Gastrocnemius medialis (tissue), 4 donors: ENCODE measurements at regions not wholly inside any gene's neighbourhood (a gene's known extent, or its start where the extent isn't known, plus 50 kb on each side); places are given as distances from the start of the nearest gene placed in this dataset.

Experiments used
- ATAC-seq, 2 donors: fragments of 150-250 bp; one replicate each; pipeline ENCODE4 v1.9.1; 2016
- DNase-seq, 2 donors: peaks; one replicate each; pipeline ENCODE4 v3.0.0-alpha.2; 2019
- H3K27ac ChIP-seq, 4 donors: fragments of 200-600 bp; sonication (generic); 1 replicate in 1 of 4; 2 replicates in 3 of 4; pipeline ENCODE4 v1.5.1; 2016 to 2018; ENCODE audit warnings: mild to moderate bottlenecking in 2 of 4, moderate library complexity in 1 of 4
- H3K27me3 ChIP-seq, 3 donors: fragments of 200-600 bp; sonication (generic) in 2 of 3; 1 replicate in 1 of 3; 2 replicates in 2 of 3; pipeline versions ENCODE4 v1.5.1 to v1.6.0; 2016 to 2019; ENCODE audit warnings: mild to moderate bottlenecking in 1 of 3, moderate library complexity in 1 of 3
- H3K36me3 ChIP-seq, 2 donors: fragments of 200-600 bp; sonication (generic) in 1 of 2; one replicate each; pipeline ENCODE4 v1.5.1; 2017 to 2018
- H3K4me1 ChIP-seq, 2 donors: fragments of 200-600 bp; sonication (generic) in 1 of 2; one replicate each; pipeline ENCODE4 v1.5.1; 2016 to 2017; ENCODE audit warnings: mild to moderate bottlenecking in 2 of 2
- H3K4me3 ChIP-seq, 4 donors: fragments of 200-600 bp; sonication (generic) in 3 of 4; 1 replicate in 1 of 4; 2 replicates in 3 of 4; pipeline ENCODE4 v1.5.1; 2016 to 2019; ENCODE audit warnings: mild to moderate bottlenecking in 2 of 4
- H3K9me3 ChIP-seq, 3 donors: fragments of 200-600 bp; sonication (generic) in 2 of 3; 1 replicate in 1 of 3; 2 replicates in 2 of 3; pipeline ENCODE4 v1.5.1; 2016 to 2019
- POLR2A ChIP-seq, 2 donors: fragments of 450-650 bp; IDR thresholded peaks; one replicate each; pipeline ENCODE4 v1.6.1; 2017; ENCODE audit warnings: antibody characterized with exemption in 2 of 2, mild to moderate bottlenecking in 2 of 2, moderate library complexity in 2 of 2
- in situ Hi-C, 4 donors: fragments of 200-750 bp; cut with MboI; loops; one replicate each; pipeline versions ENCODE4 v1.15.0 to v1.8.0; 2017; ENCODE audit warnings: low sequenced_read_pairs in 4 of 4
- intact Hi-C: fragments of 100-400 bp; cut with DNase I; formaldehyde crosslinking; loops from one replicate; pipeline ENCODE4 v1.15.1; 2023; ENCODE audit warnings: low total_unique reads
- TF ChIP-seq, protein P1 (sequence below), 5 experiments: fragments of 450-650 bp in 3 of 5; fragments of 200-600 bp in 2 of 5; sonication (generic) in 2 of 5; IDR thresholded peaks in 4 of 5; conservative IDR thresholded peaks in 1 of 5; 1 replicate in 4 of 5; 2 replicates in 1 of 5; pipeline ENCODE4 v1.5.1; 2016 to 2019; ENCODE audit warnings: antibody characterized with exemption in 5 of 5, mild to moderate bottlenecking in 3 of 5, moderate library complexity in 3 of 5

DNA sequence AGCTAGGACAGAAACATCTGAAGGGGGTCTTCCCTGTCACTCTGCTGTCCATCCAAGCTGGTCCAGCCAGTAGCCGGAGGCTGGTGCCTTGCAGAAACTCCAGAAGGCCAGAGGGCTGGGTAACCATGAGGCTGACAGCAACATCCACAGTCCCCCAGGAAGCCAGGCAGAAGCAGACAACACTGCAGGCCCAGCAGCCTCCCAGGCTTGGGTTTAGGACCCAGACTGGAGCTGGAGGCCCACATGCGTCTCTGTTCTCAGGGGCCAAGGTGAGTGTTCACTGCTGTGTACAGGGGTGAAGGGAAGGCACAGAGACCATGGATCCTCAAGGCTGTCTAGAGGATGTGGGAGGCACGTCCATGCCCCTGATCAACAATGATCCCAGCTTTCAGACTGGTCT, 136.4 kb upstream of the PRMT8 start:
- no peak overlapping the region for H3K4me3 ChIP-seq
- in situ Hi-C loops (no loop called here), intact Hi-C loops (no loop called here)
- TF ChIP-seq, protein P1, sequence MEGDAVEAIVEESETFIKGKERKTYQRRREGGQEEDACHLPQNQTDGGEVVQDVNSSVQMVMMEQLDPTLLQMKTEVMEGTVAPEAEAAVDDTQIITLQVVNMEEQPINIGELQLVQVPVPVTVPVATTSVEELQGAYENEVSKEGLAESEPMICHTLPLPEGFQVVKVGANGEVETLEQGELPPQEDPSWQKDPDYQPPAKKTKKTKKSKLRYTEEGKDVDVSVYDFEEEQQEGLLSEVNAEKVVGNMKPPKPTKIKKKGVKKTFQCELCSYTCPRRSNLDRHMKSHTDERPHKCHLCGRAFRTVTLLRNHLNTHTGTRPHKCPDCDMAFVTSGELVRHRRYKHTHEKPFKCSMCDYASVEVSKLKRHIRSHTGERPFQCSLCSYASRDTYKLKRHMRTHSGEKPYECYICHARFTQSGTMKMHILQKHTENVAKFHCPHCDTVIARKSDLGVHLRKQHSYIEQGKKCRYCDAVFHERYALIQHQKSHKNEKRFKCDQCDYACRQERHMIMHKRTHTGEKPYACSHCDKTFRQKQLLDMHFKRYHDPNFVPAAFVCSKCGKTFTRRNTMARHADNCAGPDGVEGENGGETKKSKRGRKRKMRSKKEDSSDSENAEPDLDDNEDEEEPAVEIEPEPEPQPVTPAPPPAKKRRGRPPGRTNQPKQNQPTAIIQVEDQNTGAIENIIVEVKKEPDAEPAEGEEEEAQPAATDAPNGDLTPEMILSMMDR (IDR thresholded peaks at IDR 0.05 in 4 of 5, conservative IDR thresholded peaks at IDR 0.05 in 1 of 5): no peak
- no peaks in the 10 kb centered on the region for H3K4me1 ChIP-seq
- no peak for DNase-seq
- H3K27me3 ChIP-seq: peaks cover 0 to 3% (median 0%) of the 10 kb centered on the region in 3 donors
- ATAC-seq: no peak
- no peaks in the 10 kb centered on the region for H3K9me3 ChIP-seq
- H3K36me3 ChIP-seq: no peaks in the 10 kb centered on the region
- no peak overlapping the region for H3K27ac ChIP-seq

DNA sequence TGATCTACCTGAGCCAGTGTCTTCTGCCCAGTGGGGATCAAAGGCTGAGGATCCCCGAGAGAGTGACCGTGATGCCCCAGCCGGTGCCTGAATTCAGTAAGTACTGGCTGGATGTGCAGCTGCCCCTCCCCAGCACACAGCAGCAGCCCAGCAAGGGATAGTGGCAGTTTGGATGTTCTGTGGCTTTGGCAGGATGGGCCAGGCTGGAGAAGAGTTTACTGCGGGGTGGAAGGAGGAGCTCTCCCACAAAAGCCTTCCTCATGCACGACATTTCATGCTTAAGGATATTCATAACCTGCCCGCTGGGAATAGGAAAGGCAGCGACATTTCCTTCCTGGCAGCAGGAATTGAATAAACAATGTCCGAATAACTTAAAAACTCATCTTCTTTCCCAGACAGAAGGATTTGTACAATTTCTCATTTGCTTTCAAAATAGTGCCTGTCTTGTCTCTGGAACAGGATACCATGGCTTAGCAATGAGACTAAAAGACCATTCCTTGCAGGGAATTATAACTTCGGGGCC, 135.6 kb upstream of the PRMT8 start:
- Histone ChIP-seq H3K27me3 (peaks cover 0 to 3% (median 0%) of the 10 kb centered on the region in 3 donors), H3K36me3 (no peaks in the 10 kb centered on the region), H3K4me1 (no peaks in the 10 kb centered on the region), H3K27ac (no peak overlapping the region), H3K9me3 (no peaks in the 10 kb centered on the region), H3K4me3 (no peak overlapping the region)
- TF ChIP-seq, protein P1 (IDR thresholded peaks at IDR 0.05 in 4 of 5, conservative IDR thresholded peaks at IDR 0.05 in 1 of 5): no peak
- TF ChIP-seq POLR2A (IDR thresholded peaks at IDR 0.05): no peak
- intact Hi-C loops: no loop called here
- in situ Hi-C loops: no loop called here
- ATAC-seq (no peak), DNase-seq (no peak)

DNA sequence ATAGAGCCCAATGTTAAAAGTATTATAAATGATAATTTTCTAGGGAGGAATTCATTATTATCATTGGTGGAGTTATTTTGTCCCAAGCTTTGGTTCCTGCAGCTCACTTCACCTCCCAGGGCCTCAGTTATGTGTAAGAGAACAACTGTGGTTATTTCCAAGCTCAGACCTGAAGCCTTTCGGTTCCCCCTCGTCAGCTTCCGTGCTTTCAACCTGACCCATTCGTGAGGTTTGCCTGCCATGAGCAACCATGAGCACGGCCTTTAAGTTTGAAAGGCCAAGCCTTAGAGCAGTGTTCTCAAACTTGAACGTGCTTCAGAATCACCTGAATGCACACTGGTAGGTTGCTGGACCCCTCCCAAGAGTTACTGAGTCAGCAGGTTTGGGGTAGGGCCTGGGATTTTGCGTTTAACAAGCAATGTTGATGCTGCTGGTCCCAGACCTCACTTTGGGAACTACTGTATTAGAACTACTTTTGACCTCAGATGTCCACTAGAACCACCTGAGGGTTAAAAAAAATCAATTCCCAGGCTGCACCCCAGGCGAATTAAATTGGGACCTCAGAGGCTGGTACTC, 133.0 kb upstream of the PRMT8 start:
- Histone ChIP-seq H3K4me1 (no peaks in the 10 kb centered on the region), H3K27me3 (peaks cover 0 to 3% (median 0%) of the 10 kb centered on the region in 3 donors), H3K27ac (no peak overlapping the region), H3K36me3 (no peaks in the 10 kb centered on the region), H3K4me3 (no peak overlapping the region), H3K9me3 (no peaks in the 10 kb centered on the region)
- TF ChIP-seq, protein P1 (IDR thresholded peaks at IDR 0.05 in 4 of 5, conservative IDR thresholded peaks at IDR 0.05 in 1 of 5): no peak
- TF ChIP-seq POLR2A (IDR thresholded peaks at IDR 0.05): no peak
- DNase-seq (no peak), ATAC-seq (no peak)
- in situ Hi-C loops (no loop called here), intact Hi-C loops (no loop called here)

DNA sequence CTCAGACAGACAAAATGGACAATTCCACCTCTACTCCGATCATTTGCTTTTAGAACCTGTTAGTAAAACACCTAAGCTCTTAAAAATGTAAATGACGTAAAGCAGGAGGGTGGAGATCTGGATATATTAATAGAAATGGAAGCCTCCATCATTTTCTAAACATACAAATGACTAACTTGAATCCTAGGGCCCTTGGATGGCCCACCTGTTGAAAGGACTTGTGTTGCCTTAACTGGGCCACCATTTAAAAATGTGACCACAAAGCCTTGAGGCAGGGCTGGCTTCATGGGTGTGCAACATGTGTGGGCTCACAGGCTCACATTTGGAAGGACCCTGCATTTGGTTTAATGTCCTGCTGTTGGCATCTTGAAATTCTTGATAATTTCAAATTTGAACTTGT, 131.5 kb upstream of the PRMT8 start:
- H3K36me3 ChIP-seq: no peaks in the 10 kb centered on the region
- intact Hi-C loops (no loop called here), in situ Hi-C loops (no loop called here)
- no peak overlapping the region for H3K27ac ChIP-seq
- H3K27me3 ChIP-seq: peaks cover 3 to 8% (median 4%) of the 10 kb centered on the region in 3 donors
- TF ChIP-seq, protein P1 (IDR thresholded peaks at IDR 0.05 in 4 of 5, conservative IDR thresholded peaks at IDR 0.05 in 1 of 5): no peak
- TF ChIP-seq POLR2A (IDR thresholded peaks at IDR 0.05): no peak
- H3K4me1 ChIP-seq: no peaks in the 10 kb centered on the region
- no peak overlapping the region for H3K4me3 ChIP-seq
- no peaks in the 10 kb centered on the region for H3K9me3 ChIP-seq
- no peak for ATAC-seq
- no peak for DNase-seq

DNA sequence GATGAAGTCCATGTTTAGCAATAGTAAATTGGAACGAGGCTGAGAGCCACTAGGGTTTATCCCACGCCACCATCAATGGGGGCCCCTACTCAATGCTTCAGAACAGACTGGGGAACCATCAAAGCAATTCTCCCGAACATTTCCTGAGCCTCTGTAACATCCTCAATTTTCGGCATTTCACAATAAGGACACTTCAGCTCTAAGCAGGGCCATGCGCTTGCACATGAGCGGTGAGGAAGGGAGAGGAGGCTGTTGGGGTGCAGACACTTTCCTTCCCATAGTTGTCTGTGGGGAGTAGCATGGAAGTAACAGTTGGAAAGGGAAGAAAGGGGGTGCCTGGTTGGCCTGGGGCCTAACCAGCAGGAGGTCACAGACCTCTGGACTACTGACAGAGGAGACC, 129.9 kb upstream of the PRMT8 start:
- Histone ChIP-seq H3K27ac (no peak overlapping the region), H3K4me1 (no peaks in the 10 kb centered on the region), H3K27me3 (peaks cover 13 to 21% (median 17%) of the 10 kb centered on the region in 3 donors), H3K36me3 (no peaks in the 10 kb centered on the region), H3K9me3 (no peaks in the 10 kb centered on the region), H3K4me3 (no peak overlapping the region)
- in situ Hi-C loops (no loop called here), intact Hi-C loops (no loop called here)
- no peak for ATAC-seq
- TF ChIP-seq, protein P1 (IDR thresholded peaks at IDR 0.05 in 4 of 5, conservative IDR thresholded peaks at IDR 0.05 in 1 of 5): no peak
- no peak for TF ChIP-seq POLR2A (IDR thresholded peaks at IDR 0.05)
- no peak for DNase-seq
